IMR-90 (cell line): ENCODE measurements at regions not wholly inside any gene's neighbourhood (a gene's known extent, or its start where the extent isn't known, plus 50 kb on each side); places are given as distances from the start of the nearest gene placed in this dataset.
A peak's percentile ranks its signal among the peaks of the same experiment; 100 is the strongest.

Source experiments
- ATAC-seq: fragments of 200-7000 bp; cut with Tn5 transposase; 2 replicates; pipeline ENCODE4 v1.9.1; 2020; ENCODE audit warnings: low read depth, mild to moderate bottlenecking, moderate library complexity
- BruUV-seq: library from RNA; stranded (reverse); fragments of 400-500 nt; replicated peaks from 2 replicates; lab custom pipeline; 2021; lab: Mats Ljungman, UMichigan
- CTCF ChIA-PET: fragments of 300-600 bp; formaldehyde crosslinking; extraction: SDS; loops from one replicate; lab custom pipeline; 2021; ENCODE audit warnings: antibody characterized with exemption; lab: Yijun Ruan, JAX
- POLR2A ChIA-PET: fragments of 300-600 bp; sonication (Branson Sonifier 250); formaldehyde crosslinking; loops from one replicate; lab custom pipeline; 2022; ENCODE audit warnings: antibody characterized with exemption; ENCODE audit not compliant: unreplicated experiment; lab: Charles Lee
- DNase-seq: peaks from one replicate; pipeline ENCODE4 v3.0.0; 2013
- H2AFZ ChIP-seq: replicated peaks from 2 replicates; pipeline ENCODE3; 2013; ENCODE audit warnings: low read length, mild to moderate bottlenecking; ENCODE audit not compliant: poor library complexity
- H2AK5ac ChIP-seq: 2 replicates; pipeline ENCODE4 v1.6.1; 2013; ENCODE audit warnings: low read depth, low read length, inconsistent platforms
- H2AK9ac ChIP-seq: replicated peaks from 2 replicates; pipeline ENCODE3; 2013; ENCODE audit warnings: mild to moderate bottlenecking, low read depth, low read length, moderate library complexity; ENCODE audit not compliant: poor library complexity
- H2BK120ac ChIP-seq: 2 replicates; pipeline ENCODE4 v1.6.1; 2013; ENCODE audit warnings: low read depth, low read length, inconsistent platforms
- H2BK15ac ChIP-seq: 3 replicates; pipeline ENCODE4 v1.6.1; 2013; ENCODE audit warnings: low read depth, low read length, inconsistent platforms
- H2BK20ac ChIP-seq: 2 replicates; pipeline ENCODE4 v1.6.1; 2013; ENCODE audit warnings: low read depth, mild to moderate bottlenecking, inconsistent platforms, low read length, moderate library complexity
- H2BK5ac ChIP-seq: 2 replicates; pipeline ENCODE4 v1.6.1; 2013; ENCODE audit warnings: mild to moderate bottlenecking, low read depth, low read length, inconsistent platforms; ENCODE audit not compliant: poor library complexity, severe bottlenecking
- H3K14ac ChIP-seq: replicated peaks from 2 replicates; pipeline ENCODE4 v1.6.1; 2013; ENCODE audit warnings: low read depth, low read length, inconsistent platforms
- H3K18ac ChIP-seq: 2 replicates; pipeline ENCODE4 v1.6.1; 2013; ENCODE audit warnings: low read depth, low read length, control low read depth
- H3K23ac ChIP-seq: 2 replicates; pipeline ENCODE4 v1.6.1; 2013; ENCODE audit warnings: low read depth, low read length, inconsistent platforms
- H3K27ac ChIP-seq: 2 replicates; pipeline ENCODE4 v1.5.1; 2013; ENCODE audit warnings: mild to moderate bottlenecking, control low read depth, low read length; ENCODE audit not compliant: insufficient read depth
- H3K27me3 ChIP-seq: 2 replicates; pipeline ENCODE4 v1.6.1; 2013; ENCODE audit warnings: low read length; ENCODE audit not compliant: control insufficient read depth, insufficient read depth
- H3K36me3 ChIP-seq: 2 replicates; pipeline ENCODE4 v1.6.1; 2013; ENCODE audit warnings: low read length, mixed read lengths; ENCODE audit not compliant: control insufficient read depth, insufficient read depth
- H3K4ac ChIP-seq: 2 replicates; pipeline ENCODE4 v1.6.1; 2013; ENCODE audit warnings: low read depth, low read length, inconsistent platforms
- H3K4me1 ChIP-seq: 2 replicates; pipeline ENCODE4 v1.6.1; 2013; ENCODE audit warnings: low read length, mixed read lengths; ENCODE audit not compliant: control insufficient read depth, insufficient read depth
- H3K4me2 ChIP-seq: 2 replicates; pipeline ENCODE4 v1.6.1; 2013; ENCODE audit warnings: low read depth, mild to moderate bottlenecking, control low read depth, low read length, moderate library complexity
- H3K4me3 ChIP-seq: 2 replicates; pipeline ENCODE4 v1.5.1; 2013; ENCODE audit warnings: low read depth, mild to moderate bottlenecking, control low read depth, low read length, moderate library complexity; ENCODE audit not compliant: insufficient read depth
- H3K56ac ChIP-seq: 2 replicates; pipeline ENCODE4 v1.6.1; 2013; ENCODE audit warnings: low read length, inconsistent platforms; ENCODE audit not compliant: insufficient read depth; ENCODE audit errors: extremely low read depth
- H3K79me1 ChIP-seq, 2 experiments: 2 replicates each; pipeline ENCODE4 v1.6.1; 2013; ENCODE audit warnings: low read length in 2 of 2, inconsistent platforms in 1 of 2, low read depth in 1 of 2
- H3K9ac ChIP-seq: 2 replicates; pipeline ENCODE4 v1.6.1; 2013; ENCODE audit warnings: low read depth, low read length, control low read depth
- H3K9me1 ChIP-seq: 2 replicates; pipeline ENCODE4 v1.6.1; 2013; ENCODE audit warnings: low read length, inconsistent platforms; ENCODE audit not compliant: insufficient read depth
- H3K9me3 ChIP-seq: 2 replicates; pipeline ENCODE4 v1.6.1; 2013; ENCODE audit warnings: low read length; ENCODE audit not compliant: control insufficient read depth, insufficient read depth
- H4K20me1 ChIP-seq: 2 replicates; pipeline ENCODE4 v1.6.1; 2013; ENCODE audit warnings: low read length, inconsistent platforms; ENCODE audit not compliant: insufficient read depth
- H4K5ac ChIP-seq: 2 replicates; pipeline ENCODE4 v1.6.1; 2013; ENCODE audit warnings: mild to moderate bottlenecking, low read depth, low read length, control low read depth
- H4K8ac ChIP-seq, 2 experiments: 2 replicates each; pipeline ENCODE4 v1.6.1; 2013; ENCODE audit warnings: low read depth in 2 of 2, low read length in 2 of 2, control low read depth in 1 of 2, inconsistent platforms in 1 of 2
- H4K91ac ChIP-seq: 2 replicates; pipeline ENCODE4 v1.6.1; 2013; ENCODE audit warnings: low read depth, low read length, inconsistent platforms; ENCODE audit not compliant: insufficient read depth
- BHLHE40 ChIP-seq: fragments of 150-350 bp; IDR thresholded peaks from 2 replicates; pipeline ENCODE4 v1.6.1; 2016; ENCODE audit warnings: mild to moderate bottlenecking, low read depth, low read length
- CTCF ChIP-seq: conservative IDR thresholded peaks from 2 replicates; pipeline ENCODE4 v1.5.1; 2012; ENCODE audit warnings: mild to moderate bottlenecking, low read depth, low read length, improper control_type of control experiment
- FOS ChIP-seq: fragments of 150-350 bp; IDR thresholded peaks from 2 replicates; pipeline ENCODE4 v1.6.1; 2016; ENCODE audit warnings: low read depth, low read length
- POLR2A ChIP-seq: IDR thresholded peaks from 2 replicates; pipeline ENCODE4 v1.6.1; 2012; ENCODE audit warnings: mild to moderate bottlenecking, low read depth, low read length
- WGBS, 2 experiments: methylation state at CpG; one replicate each; pipeline versions ENCODE4 v1.1.5 to v1.1.7; 2013; ENCODE audit warnings: missing lambda C conversion rate in 2 of 2; ENCODE audit not compliant: insufficient read length in 1 of 2; ENCODE audit errors: extremely low coverage in 2 of 2; 5-methylcytosine and 5-hydroxymethylcytosine counted together
- dilution Hi-C: fragments of 300-500 bp; cut with HindIII; formaldehyde crosslinking; loops from one replicate; pipeline ENCODE4 v1.14.3; 2018; ENCODE audit warnings: low sequenced_read_pairs; ENCODE audit not compliant: unreplicated experiment
- in situ Hi-C: fragments of 300-500 bp; cut with MboI; formaldehyde crosslinking; loops from 3 replicates; pipeline ENCODE4 v1.14.3; 2019; ENCODE audit warnings: low sequenced_read_pairs, inconsistent platforms, mixed read lengths
- intact Hi-C: fragments of 100-400 bp; cut with micrococcal nuclease; formaldehyde crosslinking; loops from 2 replicates; pipeline ENCODE4 v1.10.0; 2022
- TF ChIP-seq, protein P1 (sequence below): fragments of 150-350 bp; IDR thresholded peaks from 2 replicates; pipeline ENCODE4 v1.6.1; 2017; ENCODE audit warnings: mild to moderate bottlenecking, antibody characterized with exemption, low read length, low read depth

- no peak for TF ChIP-seq BHLHE40
Measured at GRCh38 chr3:152011812-152012735, 138.6 kb downstream of the SUCNR1 start (continued).

DNA sequence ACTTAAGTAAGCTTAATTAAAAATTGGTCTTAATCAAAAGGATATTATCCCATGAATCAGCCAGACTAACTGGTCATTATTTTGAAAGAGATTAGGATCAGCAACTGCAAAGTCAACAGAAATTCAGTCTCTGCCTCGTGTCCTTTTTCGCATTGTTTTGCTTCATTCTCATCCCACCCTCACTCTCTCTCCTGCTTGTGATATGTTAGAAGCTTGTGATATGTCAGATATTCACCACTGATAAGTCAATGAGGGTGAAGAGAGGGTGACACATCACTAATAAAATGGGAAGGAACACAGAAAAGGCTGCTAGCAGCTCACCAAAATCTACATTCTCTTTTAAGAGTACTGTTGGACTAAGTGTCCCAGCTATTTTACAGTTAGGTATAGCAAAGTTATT lies 146.1 kb downstream of the SUCNR1 start:
- Histone ChIP-seq H3K56ac (no peak overlapping the region), H4K8ac (no peak overlapping the region), H2BK15ac (no peak overlapping the region), H3K9me1 (no peaks in the 10 kb centered on the region), H3K36me3 (no peaks in the 10 kb centered on the region), H4K20me1 (no peaks in the 10 kb centered on the region), H2AK9ac (no peak overlapping the region), H3K9me3 (no peaks in the 10 kb centered on the region), H3K4me2 (no peak overlapping the region), H2AFZ (no peak overlapping the region), H4K91ac (no peak overlapping the region), H3K14ac (peak overlapping the region; percentile 20; the same call in 1 of the 2 replicates), H3K27ac (no peak overlapping the region), H2BK120ac (no peak overlapping the region), H3K27me3 (no peaks in the 10 kb centered on the region), H3K4ac (no peak overlapping the region), H2AK5ac (no peak overlapping the region), H3K18ac (peak overlapping the region; percentile 95; the same call in 1 of the 2 replicates), H4K5ac (no peak overlapping the region), H2BK5ac (no peak overlapping the region), H3K79me1 (no peaks in the 10 kb centered on the region), H3K9ac (no peak overlapping the region), H3K4me1 (no peaks in the 10 kb centered on the region; the same call in 1 of the 2 replicates), H3K23ac (no peak overlapping the region), H2BK20ac (no peak overlapping the region), H3K4me3 (no peak overlapping the region)
- TF ChIP-seq, protein P1, sequence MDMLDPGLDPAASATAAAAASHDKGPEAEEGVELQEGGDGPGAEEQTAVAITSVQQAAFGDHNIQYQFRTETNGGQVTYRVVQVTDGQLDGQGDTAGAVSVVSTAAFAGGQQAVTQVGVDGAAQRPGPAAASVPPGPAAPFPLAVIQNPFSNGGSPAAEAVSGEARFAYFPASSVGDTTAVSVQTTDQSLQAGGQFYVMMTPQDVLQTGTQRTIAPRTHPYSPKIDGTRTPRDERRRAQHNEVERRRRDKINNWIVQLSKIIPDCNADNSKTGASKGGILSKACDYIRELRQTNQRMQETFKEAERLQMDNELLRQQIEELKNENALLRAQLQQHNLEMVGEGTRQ, result no peak
- TF ChIP-seq FOS (no peak), POLR2A (no peak), CTCF (no peak)
- DNase-seq, result no peak
- intact Hi-C loops, result no loop called here
- ChIA-PET CTCF (no interaction called here), POLR2A (no interaction called here)
- no CpG with 5 or more reads among the region's 2 CpGs for WGBS, 2 experiments
- dilution Hi-C loops, result no loop called here
- ATAC-seq, result no peak
- in situ Hi-C loops, result no loop called here
- BruUV-seq, result no TSS peak
